ENCODE measurements at regions not wholly inside any gene's neighbourhood (a gene's known extent, or its start where the extent isn't known, plus 50 kb on each side); places are given as distances from the start of the nearest gene placed in this dataset.

DNA sequence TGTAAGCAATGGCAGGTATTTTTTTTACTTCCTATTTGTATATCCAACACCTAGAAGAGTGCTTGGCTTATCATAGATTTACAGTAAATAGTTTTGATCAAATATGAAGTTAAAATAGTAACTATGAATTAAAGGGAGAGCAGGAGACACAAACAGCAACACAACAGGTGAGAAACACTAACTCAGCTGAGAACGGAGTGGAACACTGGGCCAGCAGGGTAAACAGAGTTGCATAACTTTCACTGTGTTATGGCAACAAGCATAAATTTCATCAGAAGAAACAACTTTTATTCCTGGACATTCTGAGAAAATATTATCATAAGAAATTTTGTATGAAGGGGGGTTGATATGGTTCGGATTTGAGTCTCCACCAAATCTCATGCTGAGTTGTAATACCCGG lies 52.2 kb upstream of the SMIM30 start:
- TF ChIP-seq POLR2A (IDR thresholded peaks at IDR 0.05; ENCODE audit: low read depth, low read length) (no peak), BHLHE40 (IDR thresholded peaks at IDR 0.05; ENCODE audit: low read depth, low read length) (no peak), FOS (IDR thresholded peaks at IDR 0.05; ENCODE audit: low read depth, low read length) (no peak), RAD21 (IDR thresholded peaks at IDR 0.05; ENCODE audit: low read length) (no peak)
- TF ChIP-seq, protein P1, sequence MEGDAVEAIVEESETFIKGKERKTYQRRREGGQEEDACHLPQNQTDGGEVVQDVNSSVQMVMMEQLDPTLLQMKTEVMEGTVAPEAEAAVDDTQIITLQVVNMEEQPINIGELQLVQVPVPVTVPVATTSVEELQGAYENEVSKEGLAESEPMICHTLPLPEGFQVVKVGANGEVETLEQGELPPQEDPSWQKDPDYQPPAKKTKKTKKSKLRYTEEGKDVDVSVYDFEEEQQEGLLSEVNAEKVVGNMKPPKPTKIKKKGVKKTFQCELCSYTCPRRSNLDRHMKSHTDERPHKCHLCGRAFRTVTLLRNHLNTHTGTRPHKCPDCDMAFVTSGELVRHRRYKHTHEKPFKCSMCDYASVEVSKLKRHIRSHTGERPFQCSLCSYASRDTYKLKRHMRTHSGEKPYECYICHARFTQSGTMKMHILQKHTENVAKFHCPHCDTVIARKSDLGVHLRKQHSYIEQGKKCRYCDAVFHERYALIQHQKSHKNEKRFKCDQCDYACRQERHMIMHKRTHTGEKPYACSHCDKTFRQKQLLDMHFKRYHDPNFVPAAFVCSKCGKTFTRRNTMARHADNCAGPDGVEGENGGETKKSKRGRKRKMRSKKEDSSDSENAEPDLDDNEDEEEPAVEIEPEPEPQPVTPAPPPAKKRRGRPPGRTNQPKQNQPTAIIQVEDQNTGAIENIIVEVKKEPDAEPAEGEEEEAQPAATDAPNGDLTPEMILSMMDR (conservative IDR thresholded peaks at IDR 0.05; ENCODE audit: low read depth, low read length), result no peak
- TF ChIP-seq, protein P2, sequence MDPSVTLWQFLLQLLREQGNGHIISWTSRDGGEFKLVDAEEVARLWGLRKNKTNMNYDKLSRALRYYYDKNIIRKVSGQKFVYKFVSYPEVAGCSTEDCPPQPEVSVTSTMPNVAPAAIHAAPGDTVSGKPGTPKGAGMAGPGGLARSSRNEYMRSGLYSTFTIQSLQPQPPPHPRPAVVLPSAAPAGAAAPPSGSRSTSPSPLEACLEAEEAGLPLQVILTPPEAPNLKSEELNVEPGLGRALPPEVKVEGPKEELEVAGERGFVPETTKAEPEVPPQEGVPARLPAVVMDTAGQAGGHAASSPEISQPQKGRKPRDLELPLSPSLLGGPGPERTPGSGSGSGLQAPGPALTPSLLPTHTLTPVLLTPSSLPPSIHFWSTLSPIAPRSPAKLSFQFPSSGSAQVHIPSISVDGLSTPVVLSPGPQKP (IDR thresholded peaks at IDR 0.05; ENCODE audit: borderline replicate concordance, low read depth, low read length), result no peak

Data from IMR-90 (cell line).